GM18867 (cell line): ENCODE measurements at regions not wholly inside any gene's neighbourhood (a gene's known extent, or its start where the extent isn't known, plus 50 kb on each side); places are given as distances from the start of the nearest gene placed in this dataset.
"Not testable (repeated sequence)": the region's sequence is repeated elsewhere in the genome, so short reads cannot be mapped to it uniquely, and the experiment has no call there.

Experiments
- ATAC-seq: cut with Tn5 transposase; IDR thresholded peaks from one replicate; pipeline ENCODE4 v1.9.1; 2021; ENCODE audit warnings: mild to moderate bottlenecking, moderate library complexity; ENCODE audit not compliant: unreplicated experiment

DNA sequence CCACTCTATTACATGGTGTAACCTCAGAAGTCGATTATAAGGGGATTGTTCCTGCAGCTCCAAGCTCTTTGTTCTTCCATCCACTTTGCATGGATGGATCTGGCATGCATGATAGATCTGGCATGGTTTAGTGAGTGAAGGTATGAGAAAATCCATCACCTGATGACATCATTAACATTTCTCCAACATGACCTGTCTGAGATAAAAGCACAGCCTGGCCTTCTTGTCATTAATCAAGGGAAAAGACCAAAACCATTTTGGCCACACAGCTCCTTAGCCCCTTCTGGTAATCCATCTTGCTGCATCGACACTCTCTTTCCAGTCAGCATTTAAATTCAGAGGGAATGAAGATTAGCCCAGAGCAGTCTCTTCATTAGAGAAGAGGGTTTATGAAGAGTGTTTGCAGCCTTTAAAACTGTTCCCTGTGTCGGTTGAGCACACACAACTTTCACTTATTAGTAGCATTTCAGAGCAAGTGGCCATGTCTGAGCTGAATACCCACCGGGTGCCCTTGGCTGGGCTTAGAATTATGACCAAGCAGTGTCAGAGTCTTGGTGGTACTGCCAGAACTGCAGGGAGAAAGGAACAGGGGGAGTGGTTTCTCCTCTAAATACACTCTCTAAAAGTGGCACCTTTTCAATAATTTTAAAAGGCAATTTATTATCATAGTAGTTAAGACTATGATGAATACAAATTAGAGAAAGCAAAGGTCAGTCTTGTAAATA lies 246.0 kb downstream of the HAPSTR1 start:
- ATAC-seq: no peak

DNA sequence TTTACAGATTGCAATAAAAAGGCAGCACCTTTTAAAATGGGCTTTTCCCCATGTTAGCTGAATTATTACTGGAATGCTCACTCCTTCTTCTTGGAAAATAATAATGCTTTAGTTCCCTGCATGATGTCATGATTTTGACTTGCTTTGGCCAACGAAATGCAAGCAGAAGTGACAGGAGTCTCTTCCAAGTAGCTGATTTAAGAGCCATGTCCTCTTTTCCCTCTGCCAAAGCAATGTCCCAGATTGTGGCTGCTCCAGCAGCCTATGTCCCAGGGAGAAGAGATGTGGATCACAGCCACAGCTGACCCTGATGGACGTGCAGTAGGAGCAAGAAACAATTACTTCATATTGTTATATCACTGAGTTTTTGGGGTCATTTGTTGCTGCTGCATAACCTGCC lies 246.6 kb downstream of the HAPSTR1 start:
- ATAC-seq: no peak

DNA sequence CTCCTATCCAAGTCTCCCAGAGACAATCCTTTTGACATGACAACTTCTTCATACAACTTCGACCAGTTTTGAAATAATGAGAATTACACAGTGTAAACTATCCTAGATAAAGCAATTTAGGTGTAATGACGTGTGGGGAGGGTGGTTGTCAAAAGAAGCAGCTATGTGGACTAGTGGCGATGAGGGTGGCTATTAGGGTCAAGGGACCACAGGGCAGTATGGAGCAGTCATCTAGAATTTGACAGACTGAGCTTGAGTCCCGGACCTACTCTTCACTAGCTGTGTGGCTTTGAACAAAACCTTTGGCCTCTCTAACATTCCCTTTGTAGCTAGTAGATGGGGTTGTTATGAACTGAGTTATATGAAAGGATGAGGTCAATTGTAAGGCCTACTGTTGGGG lies 247.1 kb downstream of the HAPSTR1 start:
- no peak for ATAC-seq

DNA sequence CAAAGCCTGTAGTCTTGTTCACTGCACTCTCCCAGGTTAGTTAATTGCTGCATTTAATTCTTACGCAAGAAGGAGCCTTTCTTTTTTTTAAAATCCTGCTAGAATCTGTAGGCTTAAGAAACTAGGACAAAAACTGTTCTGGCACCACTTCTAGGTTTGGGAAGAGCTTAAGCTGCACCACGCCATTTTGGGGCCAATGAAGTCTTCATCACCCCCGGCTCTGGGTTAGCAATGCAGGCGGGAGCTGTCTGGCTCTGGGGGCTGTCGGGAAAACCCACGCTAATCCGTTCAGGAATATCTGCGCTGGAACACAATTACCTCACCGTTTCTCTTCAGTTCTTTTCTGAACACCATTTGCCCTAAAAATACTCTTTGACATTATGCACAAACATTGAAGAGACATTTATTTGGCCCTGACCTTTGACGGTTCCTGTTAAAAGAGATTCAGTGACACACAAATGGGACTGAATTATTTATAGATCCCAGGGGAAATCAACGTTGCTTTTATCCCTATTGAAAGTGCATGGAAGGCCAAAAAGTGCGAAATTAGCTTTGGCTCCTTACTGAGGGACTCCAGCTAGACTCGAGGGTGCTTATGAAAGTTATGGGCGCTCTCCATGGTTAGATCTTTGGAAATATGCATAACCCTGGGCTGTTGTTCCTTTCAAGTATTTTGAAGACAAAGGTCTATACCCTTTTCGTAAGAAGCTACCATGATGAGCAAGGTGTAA lies 249.2 kb downstream of the HAPSTR1 start:
- ATAC-seq: no peak

DNA sequence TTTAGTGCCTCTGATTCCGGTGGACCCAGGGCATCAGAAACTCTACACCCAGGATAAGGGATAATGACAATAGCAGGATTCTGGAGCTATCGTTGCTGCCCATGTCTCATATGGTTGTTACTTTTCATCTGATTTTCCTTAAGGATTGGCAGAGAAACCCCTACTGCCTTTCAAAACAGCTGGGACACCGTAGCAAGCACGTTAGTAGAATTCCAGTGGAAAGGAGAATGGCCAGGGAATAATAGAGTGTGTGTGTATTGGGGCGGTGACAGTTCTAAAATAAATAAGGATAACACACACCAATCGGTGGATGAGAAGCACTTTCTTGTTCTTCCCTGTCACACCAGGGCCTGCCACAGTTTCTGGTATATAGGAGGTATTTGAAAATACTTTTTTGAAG lies 251.8 kb downstream of the HAPSTR1 start:
- ATAC-seq: no peak

GRCh38 chr16:9344508-9344907 lies 253.1 kb downstream of the HAPSTR1 start:
- no peak for ATAC-seq

DNA sequence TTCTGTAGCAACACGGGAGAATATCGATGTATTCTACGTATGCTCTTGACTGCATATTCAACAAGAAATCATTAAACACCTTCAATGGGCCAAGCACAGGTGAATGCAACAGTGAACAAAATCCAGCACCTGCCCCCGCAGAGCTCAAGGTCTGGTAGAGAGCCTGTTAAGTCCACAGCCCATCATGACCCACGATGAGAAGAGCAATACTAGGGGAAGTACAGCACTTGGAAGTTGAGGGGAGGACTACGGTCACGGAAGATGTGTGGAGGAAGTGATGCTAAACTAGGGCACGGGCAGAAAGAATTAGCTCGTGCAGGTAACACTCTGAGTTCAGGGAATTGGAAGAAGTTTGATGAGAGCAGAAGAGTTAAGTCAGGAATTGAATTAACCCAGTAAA lies 253.6 kb downstream of the HAPSTR1 start:
- ATAC-seq: no peak

DNA sequence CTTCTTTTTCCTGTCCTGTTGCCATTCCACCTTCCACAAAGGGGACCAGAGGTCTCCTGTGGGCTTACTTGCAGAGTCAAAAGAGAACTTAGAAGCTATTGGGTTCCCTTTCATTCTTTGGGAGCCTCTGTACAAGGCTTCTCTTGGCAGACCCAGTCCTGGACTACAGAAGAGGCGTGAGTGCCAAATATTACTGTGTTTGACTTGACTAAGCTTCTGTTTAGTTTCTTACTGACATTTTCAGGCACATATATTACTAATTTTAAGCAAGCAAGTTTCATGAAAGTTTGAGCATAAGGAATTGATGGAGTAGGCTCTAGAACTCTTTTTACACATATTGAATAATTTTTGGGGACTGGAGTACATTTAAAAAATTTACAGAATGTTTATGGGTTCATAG lies 254.4 kb downstream of the HAPSTR1 start:
- no peak for ATAC-seq

DNA sequence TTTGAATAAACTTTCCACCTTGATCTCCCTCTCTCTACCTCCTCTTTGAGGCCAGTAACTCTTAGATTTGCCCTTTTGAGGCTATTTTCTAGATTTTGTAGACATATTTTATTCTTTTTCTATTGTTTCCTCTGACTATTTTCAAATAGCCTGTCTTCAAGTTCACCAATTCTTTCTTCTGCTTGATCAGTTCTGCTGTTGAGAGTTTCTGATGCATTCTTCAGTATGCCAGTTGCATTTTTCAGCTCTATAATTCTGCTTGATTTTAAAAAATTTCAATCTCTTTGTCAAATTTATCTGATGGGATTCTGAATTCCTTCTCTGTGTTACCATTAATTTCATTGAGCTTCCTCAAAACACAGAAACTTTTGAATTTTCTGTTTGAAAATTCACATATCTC lies 257.5 kb downstream of the HAPSTR1 start:
- ATAC-seq: no peak

DNA sequence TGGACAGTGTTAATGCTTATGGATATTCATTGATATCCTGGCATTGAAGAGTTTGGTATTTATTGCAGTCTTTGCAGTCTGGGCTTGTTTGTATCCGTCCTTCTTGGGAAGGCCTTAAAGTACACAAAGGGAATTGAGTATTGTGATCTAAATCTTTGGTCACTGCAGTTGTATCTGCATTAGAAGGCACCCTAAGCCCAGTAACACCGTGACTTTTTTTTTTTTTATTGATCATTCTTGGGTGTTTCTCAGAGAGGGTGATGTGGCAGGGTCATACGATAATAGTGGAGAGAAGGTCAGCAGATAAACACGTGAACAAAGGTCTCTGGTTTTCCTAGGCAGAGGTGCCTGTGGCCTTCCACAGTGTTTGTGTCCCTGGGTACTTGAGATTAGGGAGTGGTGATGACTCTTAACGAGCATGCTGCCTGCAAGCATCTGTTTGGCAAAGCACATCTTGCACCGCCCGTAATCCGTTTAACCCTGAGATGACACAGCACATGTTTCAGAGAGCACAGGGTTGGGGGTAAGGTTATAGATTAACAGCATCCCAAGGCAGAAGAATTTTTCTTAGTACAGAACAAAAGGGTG lies 258.0 kb downstream of the HAPSTR1 start:
- not testable (repeated sequence) for ATAC-seq

DNA sequence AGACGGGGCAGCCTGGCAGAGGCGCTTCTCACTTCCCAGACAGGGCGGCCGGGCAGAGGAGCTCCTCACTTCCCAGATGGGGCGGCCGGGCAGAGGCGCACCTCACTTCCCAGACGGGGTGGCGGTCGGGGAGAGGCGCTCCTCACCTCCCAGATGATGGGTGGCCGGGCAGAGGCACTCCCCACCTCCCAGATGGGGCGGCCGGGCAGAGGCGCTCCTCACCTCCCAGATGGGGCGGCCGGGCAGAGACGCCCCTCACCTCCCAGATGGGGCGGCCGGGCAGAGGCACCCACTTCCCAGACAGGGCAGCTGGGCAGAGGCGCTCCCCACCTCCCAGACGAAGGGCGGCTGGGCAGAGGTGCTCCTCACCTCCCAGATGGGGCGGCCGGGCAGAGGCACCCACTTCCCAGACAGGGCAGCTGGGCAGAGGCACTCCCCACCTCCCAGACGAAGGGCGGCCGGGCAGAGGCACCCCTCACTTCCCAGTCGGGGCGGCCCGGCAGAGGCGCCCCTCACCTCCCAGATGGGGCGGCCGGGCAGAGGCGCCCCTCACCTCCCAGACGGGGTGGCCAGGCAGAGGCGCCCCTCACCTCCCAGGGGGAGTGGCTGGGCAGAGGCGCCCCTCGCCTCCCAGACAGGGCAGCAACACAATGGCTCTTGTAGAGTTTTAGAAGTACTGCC lies 258.8 kb downstream of the HAPSTR1 start:
- not testable (repeated sequence) for ATAC-seq

DNA sequence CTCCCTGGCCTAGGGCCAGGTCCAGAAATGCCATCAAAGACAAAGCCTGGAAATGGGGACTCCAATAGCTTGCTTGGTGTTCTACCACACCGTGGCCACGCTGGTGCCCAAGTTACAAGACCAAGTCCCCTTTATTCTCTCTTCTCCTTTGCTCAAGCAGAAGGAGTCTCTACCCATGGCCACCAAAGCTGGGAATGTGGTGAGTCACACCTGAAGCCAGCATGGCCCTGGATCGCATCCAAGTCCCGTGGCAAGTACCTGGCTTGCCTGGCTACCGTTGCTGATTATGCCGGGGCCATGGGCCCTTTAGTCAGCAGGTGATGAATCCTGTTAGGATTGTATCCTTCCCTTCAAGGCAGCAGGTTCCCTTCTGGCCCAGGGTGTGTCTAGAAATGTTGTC lies 260.0 kb downstream of the HAPSTR1 start:
- ATAC-seq: no peak

GRCh38 chr16:9351841-9352434 lies 260.5 kb downstream of the HAPSTR1 start:
- ATAC-seq: no peak

DNA sequence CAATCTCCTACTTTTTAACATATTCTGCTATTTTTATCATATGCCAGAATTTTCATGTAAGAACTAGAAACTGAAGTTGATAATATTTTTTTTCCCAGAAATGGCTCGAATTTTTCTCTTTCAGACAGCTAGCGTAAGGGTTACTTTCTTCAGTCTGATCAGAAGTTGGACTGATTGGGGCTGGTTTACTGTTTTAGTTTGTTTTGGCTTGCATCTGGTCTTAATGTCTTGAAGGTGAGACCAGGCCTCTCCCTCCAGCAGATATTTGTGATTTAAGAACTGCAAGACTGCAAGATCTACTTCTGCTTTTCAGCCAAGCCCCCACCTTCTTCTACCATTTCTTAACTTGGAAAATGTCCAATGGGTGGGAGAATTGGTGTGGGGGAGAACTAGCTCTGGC lies 266.4 kb downstream of the HAPSTR1 start:
- no peak for ATAC-seq

DNA sequence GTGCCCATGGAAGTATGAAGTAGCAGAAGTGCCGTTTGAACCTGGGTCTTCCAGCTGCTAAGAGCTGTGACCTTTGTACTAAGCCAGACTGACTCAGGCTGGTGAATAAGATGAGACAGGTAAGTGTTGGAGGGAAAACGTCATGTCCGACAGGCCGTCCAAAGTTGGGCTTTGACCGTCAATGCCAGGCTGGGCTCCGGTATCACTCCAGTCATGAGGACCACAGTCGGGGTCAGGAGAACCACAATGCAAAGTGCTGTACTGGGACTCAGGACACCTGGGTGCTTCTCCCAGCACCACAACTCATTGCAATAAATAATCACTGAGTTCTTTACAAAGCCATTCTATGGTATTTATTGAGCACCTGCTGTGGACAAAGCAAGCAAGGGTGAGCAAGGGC lies 268.6 kb downstream of the HAPSTR1 start:
- no peak for ATAC-seq

- ATAC-seq: no peak
These were observed 270.6 kb downstream of the HAPSTR1 start for GRCh38 chr16:9362050-9362449.

- ATAC-seq: no peak
These were observed 271.2 kb downstream of the HAPSTR1 start for GRCh38 chr16:9362604-9363003.

- ATAC-seq: no peak
These were observed 272.1 kb downstream of the HAPSTR1 start for GRCh38 chr16:9363520-9363919.

DNA sequence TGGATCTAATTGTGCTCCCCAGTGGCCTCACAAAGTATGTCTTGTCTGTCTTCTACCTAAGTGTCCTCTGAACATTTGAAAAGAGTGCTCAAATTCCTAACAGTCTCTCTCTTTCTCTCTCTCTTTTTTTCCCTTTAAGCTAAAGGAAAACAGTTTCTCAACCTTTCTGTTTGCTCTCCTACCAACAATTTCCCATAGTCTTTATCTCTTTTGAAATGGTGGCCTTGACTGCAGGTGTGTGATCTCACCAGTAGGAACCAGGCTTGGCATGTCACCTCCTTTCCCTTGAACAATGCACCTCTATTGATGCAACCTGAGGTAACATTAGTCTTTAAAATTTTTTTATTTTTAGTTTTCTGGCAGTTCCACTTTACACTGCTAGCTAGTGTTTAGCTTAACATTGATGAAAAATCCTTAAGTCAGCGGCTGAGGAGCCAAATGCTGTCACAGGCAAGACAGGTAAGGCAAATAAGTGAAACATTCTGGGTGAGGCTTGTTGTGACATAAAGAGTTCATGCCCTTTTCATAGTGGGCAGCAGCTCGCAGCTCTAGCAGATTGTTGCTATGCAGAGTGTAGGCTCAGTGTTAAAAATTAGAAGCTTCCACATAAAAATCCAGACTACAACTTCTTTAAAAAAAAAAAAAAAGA lies 273.4 kb downstream of the HAPSTR1 start:
- ATAC-seq: no peak

- ATAC-seq: no peak
These were observed 273.9 kb downstream of the HAPSTR1 start for GRCh38 chr16:9365370-9365728.
